ENCODE measurements at regions not wholly inside any gene's neighbourhood (a gene's known extent, or its start where the extent isn't known, plus 50 kb on each side); places are given as distances from the start of the nearest gene placed in this dataset.

DNA sequence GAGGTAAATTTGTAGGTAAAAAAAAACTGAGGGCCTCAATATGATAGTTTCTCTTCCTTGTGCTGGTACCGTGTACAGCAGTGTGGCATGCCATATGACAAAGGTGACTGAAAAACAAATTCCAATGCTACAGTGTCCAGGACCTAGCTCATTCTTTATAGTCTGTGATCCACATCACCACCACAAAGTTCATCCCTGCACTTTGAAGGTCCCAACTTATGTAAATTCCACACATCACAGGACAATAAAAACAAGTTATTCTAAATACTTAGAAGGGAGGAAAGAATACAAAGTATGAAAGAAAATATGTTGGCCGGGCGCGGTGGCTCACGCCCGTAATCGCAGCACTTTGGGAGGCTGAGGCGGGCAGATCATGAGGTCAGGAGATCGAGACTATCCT is 314.6 kb upstream of the SGCG start:
- no peak for TF ChIP-seq TCF7L2 (IDR thresholded peaks at IDR 0.05; ENCODE audit: borderline replicate concordance, low read depth, low read length)
- no peak for TF ChIP-seq ZNF248 (tag by site-specific recombination; IDR thresholded peaks at IDR 0.05)
- no peak for TF ChIP-seq CTCF (tag by site-specific recombination; IDR thresholded peaks at IDR 0.05)
- TF ChIP-seq GLI4 (tag by site-specific recombination; IDR thresholded peaks at IDR 0.05) = no peak
- TF ChIP-seq REST (tag by site-specific recombination; IDR thresholded peaks at IDR 0.05) = no peak
